Skin epidermis (tissue), 12 donors: ENCODE measurements at regions not wholly inside any gene's neighbourhood (a gene's known extent, or its start where the extent isn't known, plus 50 kb on each side); places are given as distances from the start of the nearest gene placed in this dataset.

Source experiments
- H3K27ac ChIP-seq, 21 experiments: fragments of 200-600 bp; sonication (generic) in 11 of 21; one replicate each; pipeline ENCODE4 v1.5.0; 2020; ENCODE audit warnings: mild to moderate bottlenecking in 3 of 21, inconsistent platforms in 2 of 21, moderate library complexity in 2 of 21
- H3K4me3 ChIP-seq, 7 experiments: fragments of 200-600 bp; sonication (generic) in 2 of 7; one replicate each; pipeline ENCODE4 v1.5.0; 2020; ENCODE audit warnings: inconsistent platforms in 2 of 7, mild to moderate bottlenecking in 2 of 7, moderate library complexity in 1 of 7

GRCh38 chrX:39845233-39845632, 252.5 kb downstream of the BCOR start:
- H3K27ac ChIP-seq, result no peak overlapping the region
- no peak overlapping the region for H3K4me3 ChIP-seq

GRCh38 chrX:39846460-39846859, 251.3 kb downstream of the BCOR start:
- no peak overlapping the region for H3K27ac ChIP-seq
- no peak overlapping the region for H3K4me3 ChIP-seq

GRCh38 chrX:39848243-39848642, 249.5 kb downstream of the BCOR start:
- Histone ChIP-seq H3K4me3 (no peak overlapping the region), H3K27ac (no peak overlapping the region)

GRCh38 chrX:39848900-39849299, 248.9 kb downstream of the BCOR start:
- no peak overlapping the region for H3K4me3 ChIP-seq
- no peak overlapping the region for H3K27ac ChIP-seq

- no peak overlapping the region for H3K4me3 ChIP-seq
- H3K27ac ChIP-seq, result no peak overlapping the region
Measured at GRCh38 chrX:39850209-39850608, 247.5 kb downstream of the BCOR start.

GRCh38 chrX:39850630-39851152, 247.1 kb downstream of the BCOR start:
- no peak overlapping the region for H3K4me3 ChIP-seq
- H3K27ac ChIP-seq, result no peak overlapping the region

- H3K27ac ChIP-seq, result peak overlapping the region in 1 of 21 experiments; percentile 8
- H3K4me3 ChIP-seq, result no peak overlapping the region
Measured at GRCh38 chrX:39851745-39852455, 245.9 kb downstream of the BCOR start.

GRCh38 chrX:39852491-39852890, 245.3 kb downstream of the BCOR start:
- Histone ChIP-seq H3K4me3 (no peak overlapping the region), H3K27ac (peak overlapping the region in 1 of 21 experiments; percentile 8)

GRCh38 chrX:39853417-39854030, 244.2 kb downstream of the BCOR start:
- Histone ChIP-seq H3K27ac (peak overlapping the region in 5 of 21 experiments; percentile 36 to 90 (median 82)), H3K4me3 (no peak overlapping the region)

- H3K27ac ChIP-seq, result peak overlapping the region in 15 of 21 experiments; percentile 3 to 90 (median 56)
- H3K4me3 ChIP-seq, result no peak overlapping the region
Measured at GRCh38 chrX:39854772-39855747, 242.7 kb downstream of the BCOR start.

GRCh38 chrX:39855748-39856129, 242.0 kb downstream of the BCOR start:
- peak overlapping the region in 11 of 21 experiments; percentile 3 to 90 (median 59) for H3K27ac ChIP-seq
- H3K4me3 ChIP-seq, result no peak overlapping the region

GRCh38 chrX:39856472-39857121, 241.2 kb downstream of the BCOR start:
- H3K4me3 ChIP-seq, result no peak overlapping the region
- peak overlapping the region in 1 of 21 experiments; percentile 90 for H3K27ac ChIP-seq

GRCh38 chrX:39857780-39858179, 240.0 kb downstream of the BCOR start:
- no peak overlapping the region for H3K4me3 ChIP-seq
- peak overlapping the region in 1 of 21 experiments; percentile 17 for H3K27ac ChIP-seq

GRCh38 chrX:39859991-39860861, 237.5 kb downstream of the BCOR start:
- Histone ChIP-seq H3K4me3 (no peak overlapping the region), H3K27ac (peak overlapping the region in 2 of 21 experiments; percentile 37 to 44)

- no peak overlapping the region for H3K4me3 ChIP-seq
- H3K27ac ChIP-seq, result no peak overlapping the region
Measured at GRCh38 chrX:39862963-39863362, 234.8 kb downstream of the BCOR start.

GRCh38 chrX:39866229-39866628, 231.5 kb downstream of the BCOR start:
- Histone ChIP-seq H3K4me3 (no peak overlapping the region), H3K27ac (no peak overlapping the region)

GRCh38 chrX:39869846-39870601, 227.7 kb downstream of the BCOR start:
- Histone ChIP-seq H3K27ac (peak overlapping the region in 1 of 21 experiments; percentile 65), H3K4me3 (no peak overlapping the region)

- no peak overlapping the region for H3K4me3 ChIP-seq
- H3K27ac ChIP-seq, result no peak overlapping the region
Measured at GRCh38 chrX:39871648-39872047, 226.1 kb downstream of the BCOR start.
